Body of pancreas (tissue), 4 donors: ENCODE measurements at regions not wholly inside any gene's neighbourhood (a gene's known extent, or its start where the extent isn't known, plus 50 kb on each side); places are given as distances from the start of the nearest gene placed in this dataset.

Experiments
- CTCF ChIP-seq, 7 experiments: fragments of 450-650 bp in 4 of 7; fragments of 200-600 bp in 3 of 7; sonication (generic) in 3 of 7; IDR thresholded peaks; one replicate each; pipeline ENCODE4 v1.5.1; 2016 to 2019; ENCODE audit warnings: antibody characterized with exemption in 7 of 7
- POLR2A ChIP-seq, 3 donors: fragments of 450-650 bp; IDR thresholded peaks; one replicate each; pipeline ENCODE4 v1.6.1; 2016; ENCODE audit warnings: antibody characterized with exemption in 3 of 3, mild to moderate bottlenecking in 2 of 3

GRCh38 chr6:48998574-48998973, 464.5 kb downstream of the MMUT start:
- no peak for TF ChIP-seq POLR2A (IDR thresholded peaks at IDR 0.05)
- no peak for TF ChIP-seq CTCF (IDR thresholded peaks at IDR 0.05)
